ENCODE measurements at regions not wholly inside any gene's neighbourhood (a gene's known extent, or its start where the extent isn't known, plus 50 kb on each side); places are given as distances from the start of the nearest gene placed in this dataset.
"Not testable (repeated sequence)": the region's sequence is repeated elsewhere in the genome, so short reads cannot be mapped to it uniquely, and the experiment has no call there.

DNA sequence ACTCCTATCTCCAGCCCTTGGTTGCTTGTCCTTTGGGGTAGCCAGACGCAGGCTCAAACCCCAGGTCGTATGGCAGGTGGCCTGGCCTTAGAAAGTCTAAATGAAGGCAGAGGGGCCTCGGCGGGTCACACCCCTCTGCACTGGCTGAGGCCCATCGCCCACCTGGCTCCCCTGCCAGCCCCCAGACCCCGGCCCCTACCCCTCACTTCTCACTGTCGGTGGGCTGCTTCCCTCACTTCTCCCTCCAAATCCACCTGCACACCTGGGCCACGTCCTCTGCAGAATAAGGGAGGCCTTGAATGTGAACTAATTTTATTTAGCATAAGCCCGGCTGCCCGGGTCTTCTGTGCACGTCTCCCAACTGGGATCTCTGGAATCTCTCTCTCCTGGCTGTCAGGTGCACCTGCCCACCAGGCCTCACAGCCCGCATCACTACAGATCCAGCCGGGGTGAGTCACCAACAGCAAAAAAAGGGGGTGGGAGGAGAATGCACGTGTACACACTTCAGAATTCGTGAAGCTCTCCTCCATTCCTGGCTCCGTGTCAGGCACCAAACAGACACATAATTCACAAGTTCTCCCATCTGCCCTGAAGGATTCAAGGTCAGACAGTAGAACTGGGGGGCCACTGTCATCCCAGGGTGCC lies 107.5 kb upstream of the SIM2 start:
- DNase-seq (ENCODE audit: low read depth in 2 of 2): no peak

DNA sequence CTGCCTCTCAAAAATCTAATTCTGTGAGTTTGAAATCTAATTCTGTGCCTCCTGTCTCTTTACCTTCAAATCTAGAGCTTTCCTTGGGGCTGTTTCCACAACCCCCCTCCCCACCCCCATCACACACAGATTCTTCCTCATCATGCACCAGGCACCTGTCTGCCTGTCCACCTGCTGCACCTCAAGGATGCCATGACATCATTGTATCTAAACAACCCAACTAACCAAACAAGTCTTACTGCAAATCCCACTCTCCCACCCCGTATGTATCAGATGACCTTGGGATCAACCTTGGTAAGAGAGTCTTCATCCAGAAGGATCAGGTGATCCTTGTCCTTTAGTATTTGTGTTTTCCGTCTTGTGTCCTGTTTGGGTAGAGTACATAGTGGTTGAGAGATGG lies 102.7 kb upstream of the SIM2 start:
- no peak for DNase-seq (ENCODE audit: low read depth in 2 of 2)

DNA sequence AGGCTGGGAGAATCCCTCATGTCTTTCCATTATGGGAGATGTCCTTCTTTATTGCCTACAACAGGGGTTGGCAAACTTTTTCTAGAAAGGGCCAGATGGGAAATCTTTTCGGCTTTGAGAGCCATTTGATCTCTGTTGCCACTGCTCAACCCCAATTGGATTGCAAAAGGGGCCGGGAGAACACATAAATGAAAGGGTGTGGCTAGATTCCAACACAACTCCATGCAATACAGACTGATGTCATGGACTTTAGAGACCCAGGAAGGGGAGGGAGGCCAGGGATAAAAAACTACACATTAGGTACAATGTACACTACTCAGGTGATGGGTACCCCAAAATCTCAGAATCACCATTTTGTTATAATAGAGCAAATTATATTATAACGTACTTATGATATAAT lies 97.6 kb upstream of the SIM2 start:
- no peak for DNase-seq (ENCODE audit: low read depth in 2 of 2)

DNA sequence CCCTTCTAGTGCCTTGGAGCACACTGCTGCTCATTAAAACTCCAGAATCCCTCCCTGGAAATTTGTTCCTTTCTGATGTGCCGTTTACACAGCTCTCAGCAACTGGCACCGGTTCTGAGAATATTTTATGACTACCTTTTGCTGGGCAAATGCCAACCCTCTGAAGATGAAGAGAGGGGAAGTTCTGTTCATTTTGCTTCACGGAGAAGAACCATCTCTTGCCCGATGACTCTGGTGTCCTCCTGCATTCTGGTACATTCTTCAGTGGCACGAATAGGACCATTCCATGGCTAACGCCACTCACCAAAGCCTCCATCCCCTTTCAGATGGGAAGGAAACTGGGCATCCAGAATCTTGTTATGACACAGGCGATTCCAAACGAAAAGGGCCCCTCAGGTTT lies 96.2 kb upstream of the SIM2 start:
- no peak for DNase-seq (ENCODE audit: low read depth in 2 of 2)

DNA sequence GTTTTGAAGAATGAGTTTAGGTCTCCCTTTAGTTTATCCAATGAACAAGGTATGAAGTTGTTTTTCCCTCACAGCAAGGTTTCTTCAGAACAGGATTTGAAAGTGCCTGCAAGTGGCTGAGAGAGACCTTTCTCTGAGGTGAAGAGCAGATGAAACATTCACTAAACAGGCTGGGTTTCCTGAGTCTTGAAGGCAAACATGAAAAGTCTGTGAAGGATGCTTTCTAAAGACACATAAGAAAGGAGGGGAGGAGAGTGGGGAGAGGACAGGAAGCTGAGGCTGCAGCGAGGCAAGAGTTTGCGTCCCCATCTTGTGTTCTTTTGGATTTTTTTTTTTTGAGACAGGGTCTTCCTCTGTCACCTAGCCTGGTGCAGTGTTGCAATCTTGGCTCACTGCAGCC lies 95.7 kb upstream of the SIM2 start:
- no peak for DNase-seq (ENCODE audit: low read depth in 2 of 2)

DNA sequence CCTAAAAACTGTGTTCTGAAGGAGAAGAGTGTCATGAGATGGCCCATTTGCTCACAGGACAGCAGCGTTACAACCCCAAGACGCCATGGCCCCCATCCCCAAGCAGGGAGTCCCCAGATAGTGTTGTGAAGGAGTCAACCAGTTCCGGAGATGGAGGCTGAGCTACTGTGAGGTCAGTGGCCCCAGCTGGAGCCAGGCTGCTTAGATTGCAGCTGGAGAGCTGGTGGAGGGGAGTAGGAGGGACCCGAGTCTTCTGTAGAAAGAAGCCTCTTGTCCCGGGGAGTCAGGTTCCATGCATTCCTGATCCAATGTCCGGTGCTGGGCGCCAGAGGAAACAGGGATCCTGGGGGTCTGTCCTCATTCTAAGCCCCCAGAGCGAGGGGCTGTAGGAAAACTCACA lies 93.5 kb upstream of the SIM2 start:
- DNase-seq (ENCODE audit: low read depth in 2 of 2): no peak

DNA sequence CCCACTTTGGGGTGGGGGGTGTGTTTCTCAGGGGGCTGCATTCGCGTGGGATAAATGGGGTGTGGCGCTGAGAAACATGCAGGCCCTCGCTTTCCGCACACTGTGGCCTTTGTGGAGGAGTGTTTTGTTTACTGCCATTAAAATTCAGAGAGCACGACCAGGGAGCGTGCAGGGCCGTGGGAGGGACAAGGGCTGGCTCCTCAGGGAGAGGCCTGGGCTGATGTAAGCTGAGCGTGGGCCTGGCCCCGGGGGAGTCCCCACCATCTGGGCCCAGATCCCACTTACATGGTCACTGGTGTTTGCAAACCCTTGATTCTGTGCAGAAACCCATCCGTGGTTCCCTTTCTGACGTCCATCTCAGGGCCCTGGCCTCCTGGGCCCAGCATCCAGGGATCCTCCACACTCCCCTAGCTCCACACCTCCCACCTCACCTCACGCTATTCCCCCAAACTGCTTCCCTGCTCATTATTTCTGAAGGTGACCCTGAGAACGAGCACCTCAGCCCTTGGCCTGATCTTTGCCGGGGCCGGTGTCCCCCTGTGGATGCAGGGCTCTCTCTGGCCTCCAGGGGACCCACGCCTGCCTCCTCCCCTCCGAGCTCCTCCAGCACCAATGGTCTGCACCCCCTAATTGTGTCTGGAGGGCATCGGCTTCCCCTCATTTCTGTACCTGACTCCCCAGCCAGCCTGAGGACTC lies 92.5 kb upstream of the SIM2 start:
- no peak for DNase-seq (ENCODE audit: low read depth in 2 of 2)

DNA sequence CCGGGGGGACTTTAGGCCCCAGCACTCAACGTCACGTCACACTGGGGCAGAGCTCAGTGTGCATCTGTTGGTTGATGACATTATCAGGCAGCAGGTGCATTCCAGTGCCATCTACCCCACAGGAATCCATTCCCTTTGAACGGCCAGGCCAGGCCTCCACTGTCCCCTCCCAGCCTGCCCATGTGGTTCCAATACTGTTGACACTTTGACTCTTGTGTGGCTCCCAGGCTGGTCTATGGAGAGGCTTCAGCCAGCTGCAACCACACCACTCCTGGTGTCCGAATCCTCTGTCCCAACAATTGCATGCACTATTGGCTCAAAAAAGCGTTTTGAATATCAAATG lies 92.0 kb upstream of the SIM2 start:
- DNase-seq (ENCODE audit: low read depth in 2 of 2): no peak

DNA sequence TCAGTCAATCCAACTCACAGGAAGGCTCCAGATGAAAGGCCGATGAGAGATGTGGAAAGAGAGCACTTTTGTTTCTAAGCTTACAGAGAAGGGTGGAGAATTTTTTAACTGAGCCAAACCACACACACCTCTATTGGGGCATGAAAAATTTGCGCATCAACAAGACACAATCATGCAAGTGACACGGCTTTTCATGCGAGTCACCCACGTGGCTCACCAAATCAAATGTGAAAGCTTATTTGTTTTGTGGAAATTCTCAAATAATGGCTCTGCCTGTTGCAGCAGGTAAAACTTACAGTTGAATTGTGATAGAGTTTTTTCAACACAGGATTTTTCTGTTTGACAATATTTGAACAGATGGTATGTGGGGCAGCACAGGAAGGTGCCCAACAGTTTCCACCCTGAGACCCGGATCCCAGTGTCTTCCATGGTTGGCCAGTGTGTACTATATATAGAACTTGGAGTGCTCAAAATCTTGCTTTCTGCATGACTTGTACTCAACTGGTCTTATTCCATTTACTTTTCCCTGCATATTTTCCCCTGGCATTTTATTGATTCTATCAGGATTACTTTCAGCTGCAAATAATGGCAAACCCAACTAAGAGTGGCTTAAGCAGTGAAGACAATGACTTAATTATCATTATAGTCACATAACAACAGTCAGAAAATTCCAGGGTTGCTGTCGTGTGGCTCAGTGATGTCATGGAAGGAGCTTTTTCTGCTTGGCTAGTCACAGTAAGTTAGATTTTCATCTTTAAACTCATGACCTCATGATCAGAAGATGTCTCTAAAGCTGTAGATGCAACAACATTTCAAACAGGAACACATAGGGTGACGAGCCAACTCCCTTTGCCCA lies 90.6 kb upstream of the SIM2 start:
- DNase-seq (ENCODE audit: low read depth in 2 of 2): no peak

DNA sequence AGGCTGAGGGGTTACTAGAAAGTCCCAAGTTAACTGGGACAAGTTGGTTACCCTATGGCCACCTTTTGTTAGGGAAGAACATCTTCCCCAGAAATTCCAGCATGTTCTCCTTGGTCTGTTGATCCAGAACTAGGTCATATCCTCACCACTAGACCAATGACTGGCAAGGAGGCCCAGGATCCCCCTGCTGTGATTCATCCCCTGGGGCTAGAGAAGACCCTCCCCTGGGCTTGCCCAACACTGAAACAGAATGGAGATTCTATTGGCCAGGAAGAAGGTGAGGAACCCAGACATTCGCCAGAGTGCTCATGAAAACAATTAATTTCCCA lies 90.1 kb upstream of the SIM2 start:
- DNase-seq (ENCODE audit: low read depth in 2 of 2): no peak

DNA sequence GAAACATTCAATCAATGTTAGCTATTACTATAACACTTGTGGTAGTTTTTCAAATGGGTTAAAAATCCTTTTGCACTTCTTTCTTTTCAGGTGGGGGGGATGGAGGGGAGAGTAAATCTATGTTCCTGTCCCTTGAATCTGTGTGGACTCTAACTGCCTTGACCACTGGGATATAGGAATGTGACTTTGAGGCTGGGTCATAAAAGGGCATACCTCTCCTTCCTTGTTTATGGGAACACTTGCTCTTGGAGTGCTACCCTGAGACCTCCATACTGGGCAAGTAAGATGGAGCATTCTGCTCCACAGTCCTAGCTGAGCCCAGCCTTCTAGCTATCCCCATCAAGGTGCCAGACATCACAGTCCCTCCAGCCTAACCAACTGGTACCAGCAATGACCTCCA lies 89.3 kb upstream of the SIM2 start:
- DNase-seq (ENCODE audit: low read depth in 2 of 2): no peak

DNA sequence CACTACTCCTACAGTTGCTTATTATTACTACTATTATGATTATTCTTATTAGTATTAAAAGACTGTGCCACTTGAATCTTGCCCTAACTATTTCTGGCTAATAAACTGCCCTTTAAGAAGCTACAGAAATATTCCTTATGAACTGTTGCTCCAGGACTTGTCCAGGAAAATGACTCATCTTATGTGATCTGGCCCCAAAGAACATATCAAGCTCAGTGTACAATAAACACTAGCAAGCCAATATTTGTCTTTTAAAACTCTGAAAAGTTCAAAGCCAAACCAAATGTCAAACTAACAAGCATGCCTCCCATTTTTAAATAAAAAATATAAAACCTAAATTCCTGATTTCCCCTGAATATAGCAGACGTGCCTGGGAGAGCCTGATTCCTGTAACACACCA lies 88.7 kb upstream of the SIM2 start:
- no peak for DNase-seq (ENCODE audit: low read depth in 2 of 2)

DNA sequence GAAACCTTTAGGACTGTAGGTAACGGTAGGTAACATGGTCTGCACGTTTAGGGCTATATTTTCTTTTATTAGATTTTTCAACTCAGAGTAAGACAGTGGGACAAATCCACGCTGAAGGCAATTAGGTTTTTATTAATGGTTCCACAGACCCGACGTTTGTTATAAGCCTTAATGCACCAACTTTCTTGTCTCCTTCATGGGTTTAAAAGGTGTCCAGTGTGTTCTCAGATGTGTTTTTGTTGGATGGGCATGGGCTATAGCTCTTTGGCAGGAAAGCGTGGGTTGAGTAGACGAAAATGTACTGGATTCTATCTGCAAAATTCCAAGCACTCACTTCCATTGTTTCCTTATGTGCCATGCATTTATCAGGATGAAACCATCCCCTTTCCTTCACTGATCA lies 88.0 kb upstream of the SIM2 start:
- DNase-seq (ENCODE audit: low read depth in 2 of 2): no peak

DNA sequence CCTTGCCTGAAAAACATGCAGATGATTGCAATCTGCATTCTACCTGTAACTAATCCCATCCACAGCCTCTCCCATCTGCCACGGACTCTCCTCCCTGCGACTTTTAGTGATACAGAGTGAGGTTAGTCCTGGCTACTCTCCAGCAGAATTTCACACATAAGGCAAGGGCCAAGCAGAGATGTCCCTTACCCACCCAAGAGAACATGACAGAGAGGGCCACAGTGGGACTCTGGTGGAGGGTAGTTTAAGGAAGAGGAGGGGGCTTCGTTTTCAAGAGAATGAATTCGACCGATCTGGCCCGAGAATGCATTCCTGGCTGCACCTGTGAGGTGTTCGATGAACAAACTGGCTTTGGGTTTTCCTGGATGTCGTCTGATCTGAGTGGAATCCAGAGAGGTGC lies 87.5 kb upstream of the SIM2 start:
- no peak for DNase-seq (ENCODE audit: low read depth in 2 of 2)

DNA sequence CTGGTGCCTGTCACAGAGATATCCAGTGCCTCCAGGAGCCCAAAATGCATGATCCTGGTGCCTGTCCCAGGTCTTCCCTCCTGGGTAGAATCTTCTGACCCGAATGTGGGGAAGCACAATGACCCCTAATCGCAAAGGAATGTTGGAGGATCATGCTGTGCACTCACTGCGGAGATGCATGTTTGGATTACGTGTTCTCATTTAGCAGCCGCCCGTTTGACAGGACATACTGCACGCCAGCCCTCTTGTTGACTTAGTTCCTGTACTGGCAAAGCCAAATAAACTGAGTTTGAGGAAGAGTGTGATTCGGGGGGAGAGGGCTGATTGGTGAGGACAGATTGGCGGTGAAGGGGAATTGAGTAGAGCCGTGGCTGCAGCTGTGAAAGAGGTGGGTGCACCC lies 85.9 kb upstream of the SIM2 start:
- no peak for DNase-seq (ENCODE audit: low read depth in 2 of 2)

DNA sequence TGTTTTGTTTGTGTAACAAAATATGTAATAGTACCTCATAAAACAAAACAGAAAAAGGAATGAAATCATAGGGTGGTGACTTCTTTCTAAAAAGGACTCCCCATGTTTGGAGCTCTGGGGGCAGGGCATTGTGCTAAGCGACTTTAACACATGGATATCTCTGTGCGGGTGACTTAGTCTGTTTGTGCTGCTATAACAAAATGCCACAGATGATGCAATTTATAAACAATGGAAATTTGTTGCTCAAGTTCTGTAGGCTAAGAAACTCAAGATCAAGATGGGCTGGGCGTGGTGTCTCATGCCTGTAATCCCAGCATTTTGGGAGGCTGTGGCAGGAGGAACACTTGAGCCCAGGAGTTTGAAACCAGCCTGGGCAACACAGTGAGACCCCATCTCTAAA lies 85.4 kb upstream of the SIM2 start:
- no peak for DNase-seq (ENCODE audit: low read depth in 2 of 2)

DNA sequence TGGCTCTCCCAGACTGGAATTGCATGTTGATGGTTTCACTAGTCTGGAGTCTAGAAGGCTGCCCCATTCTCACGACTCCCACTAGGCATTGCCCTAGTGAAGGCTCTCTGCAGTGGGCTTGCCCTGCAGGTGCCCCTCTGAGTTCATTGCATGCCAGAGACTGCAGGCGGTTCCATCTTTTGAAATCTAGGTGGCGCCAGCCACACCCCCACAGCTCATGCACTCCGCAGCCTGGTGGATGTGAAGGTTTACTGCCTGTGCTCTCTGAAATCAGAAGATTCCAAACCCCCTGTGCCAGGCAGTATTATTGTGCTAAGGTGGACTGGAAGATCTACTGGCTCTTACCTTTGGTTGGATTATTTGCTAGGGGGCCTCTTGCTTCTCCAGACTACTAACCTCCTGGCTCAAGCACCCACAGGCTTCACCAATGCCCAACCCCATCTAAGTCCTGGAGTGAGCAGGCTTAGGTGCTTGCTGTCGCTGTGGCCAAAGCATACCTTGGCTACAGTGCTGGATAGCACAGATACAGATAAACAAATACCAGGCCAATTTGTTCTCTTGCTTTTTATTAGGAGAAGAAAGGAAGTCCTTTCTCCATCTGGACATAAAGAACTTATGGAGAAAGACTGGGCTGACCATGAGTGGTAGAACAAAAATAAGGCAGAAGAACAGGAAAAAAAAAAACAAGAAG lies 83.5 kb upstream of the SIM2 start:
- no peak for DNase-seq (ENCODE audit: low read depth in 2 of 2)

DNA sequence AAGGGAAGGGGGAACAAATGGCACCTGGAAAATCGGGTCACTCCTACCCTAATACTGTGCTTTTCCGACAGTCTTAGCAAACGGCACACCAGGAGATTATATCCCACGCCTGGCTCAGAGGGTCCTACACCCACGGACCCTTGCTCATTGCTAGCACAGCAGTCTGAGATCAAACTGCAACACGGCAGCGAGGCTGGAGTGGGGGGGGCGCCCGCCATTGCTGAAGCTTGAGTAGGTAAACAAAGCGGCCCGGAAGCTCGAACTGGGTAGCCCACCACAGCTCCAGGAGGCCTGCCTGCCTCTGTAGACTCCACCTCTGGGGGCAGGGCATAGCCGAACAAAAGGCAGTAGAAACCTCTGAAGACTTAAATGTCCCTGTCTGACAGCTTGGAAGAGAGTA lies 82.1 kb upstream of the SIM2 start:
- not testable (repeated sequence) for DNase-seq (ENCODE audit: low read depth in 2 of 2)

DNA sequence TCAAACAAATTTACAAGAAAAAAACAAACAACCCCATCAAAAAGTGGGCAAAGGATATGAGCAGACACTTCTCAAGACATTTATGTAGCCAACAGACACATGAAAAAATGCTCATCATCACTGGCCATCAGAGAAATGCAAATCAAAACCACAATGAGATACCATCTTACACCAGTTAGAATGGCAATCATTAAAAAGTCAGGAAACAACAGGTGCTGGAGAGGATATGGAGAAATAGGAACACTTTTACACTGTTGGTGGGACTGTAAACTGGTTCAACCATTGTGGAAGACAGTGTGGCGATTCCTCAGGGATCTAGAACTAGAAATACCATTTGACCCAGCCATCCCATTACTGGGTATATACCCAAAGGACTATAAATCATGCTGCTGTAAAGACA lies 77.1 kb upstream of the SIM2 start:
- DNase-seq (ENCODE audit: low read depth in 2 of 2): not testable (repeated sequence)

DNA sequence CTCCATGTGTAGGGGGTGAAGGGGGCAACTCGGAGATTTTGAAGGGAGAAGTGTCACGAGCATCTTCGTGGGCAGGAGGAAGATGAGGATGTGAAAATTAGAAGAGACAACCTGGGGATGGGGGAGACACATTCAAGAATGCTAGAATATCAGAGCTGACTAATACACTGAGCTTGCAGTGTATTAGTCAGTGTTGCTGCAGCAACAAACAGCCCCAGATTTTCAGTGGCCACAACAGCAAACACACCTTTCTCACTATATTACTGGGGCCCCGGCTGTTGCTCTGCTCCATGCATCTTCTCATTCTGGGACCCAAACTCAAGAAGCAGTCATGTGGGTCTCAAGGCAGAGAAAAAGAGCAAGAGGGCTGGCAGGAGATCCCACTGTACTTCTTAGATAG lies 74.8 kb upstream of the SIM2 start:
- no peak for DNase-seq (ENCODE audit: low read depth in 2 of 2)

DNA sequence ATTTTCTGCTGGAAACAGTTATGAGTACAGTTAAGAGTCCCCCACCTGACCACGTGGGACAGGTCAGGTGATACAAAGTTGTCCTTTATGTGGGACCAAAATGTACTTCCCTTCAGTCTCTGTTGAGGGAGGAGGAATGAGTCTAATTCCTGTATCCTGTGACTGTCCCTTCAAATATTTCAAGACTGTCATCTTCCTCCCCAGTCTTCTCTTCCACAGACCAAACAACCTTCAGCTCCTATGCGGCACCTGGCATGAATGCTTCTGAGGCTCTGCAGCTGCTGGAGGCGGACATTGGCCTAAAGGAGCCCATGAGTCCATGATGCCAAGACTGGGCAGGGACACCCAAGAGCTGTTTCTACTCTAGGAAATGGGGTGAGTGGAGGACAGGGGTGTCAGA lies 72.1 kb upstream of the SIM2 start:
- no peak for DNase-seq (ENCODE audit: low read depth in 2 of 2)

DNA sequence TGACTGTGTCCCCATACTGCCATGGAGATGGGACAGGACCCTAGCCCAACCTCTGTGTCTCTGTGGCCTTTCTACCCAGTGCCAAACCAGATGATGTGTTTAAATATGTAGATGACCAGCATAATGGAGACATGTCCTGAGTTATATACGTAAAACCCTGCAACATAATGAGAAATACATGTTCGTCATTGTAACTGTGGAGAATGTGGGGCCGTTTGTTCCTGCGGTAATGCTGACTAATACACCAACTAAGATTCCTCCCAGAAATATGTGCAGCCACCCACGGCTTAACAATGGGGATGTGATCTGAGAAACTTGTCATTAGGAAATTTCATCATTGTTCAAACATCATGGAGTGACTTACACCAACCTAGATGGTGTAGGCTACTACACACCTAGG lies 71.7 kb upstream of the SIM2 start:
- no peak for DNase-seq (ENCODE audit: low read depth in 2 of 2)

DNA sequence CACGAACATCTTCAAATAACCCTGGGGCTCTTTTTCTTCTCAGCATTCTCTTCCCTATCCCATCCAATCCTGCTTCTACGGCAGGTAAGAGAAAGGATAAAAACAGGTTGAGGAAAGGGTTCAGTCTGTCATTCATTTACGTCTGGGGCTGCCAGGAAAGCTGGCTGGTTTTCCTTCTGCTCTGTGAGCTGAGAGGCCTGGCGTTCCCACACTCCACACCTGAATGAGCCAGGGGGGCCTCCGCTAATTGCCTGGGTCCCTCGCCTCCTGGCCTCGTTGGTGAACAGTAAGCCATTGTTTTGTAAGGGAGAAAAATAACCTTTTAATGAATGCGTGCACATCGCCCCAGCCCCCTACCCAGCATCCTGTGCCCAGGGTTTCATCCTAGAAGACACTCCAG lies 70.8 kb upstream of the SIM2 start:
- DNase-seq (ENCODE audit: low read depth in 2 of 2): no peak

All from stimulated activated CD8-positive, alpha-beta memory T cell treated with anti-CD3 and anti-CD28 coated beads, Interleukin-7, amount 100 ng/mL, for 4 hours (primary cell).